Stimulated activated CD8-positive, alpha-beta memory T cell treated with anti-CD3 and anti-CD28 coated beads, Interleukin-7, amount 100 ng/mL, for 48 hours (primary cell): ENCODE measurements at regions not wholly inside any gene's neighbourhood (a gene's known extent, or its start where the extent isn't known, plus 50 kb on each side); places are given as distances from the start of the nearest gene placed in this dataset.
"Not testable (repeated sequence)": the region's sequence is repeated elsewhere in the genome, so short reads cannot be mapped to it uniquely, and the experiment has no call there.

Experiments used
- DNase-seq, 2 donors: peaks; one replicate each; pipeline ENCODE4 v3.0.0-alpha.2; 2020; ENCODE audit warnings: low read depth in 1 of 2; ENCODE audit errors: extremely low read depth in 1 of 2

DNA sequence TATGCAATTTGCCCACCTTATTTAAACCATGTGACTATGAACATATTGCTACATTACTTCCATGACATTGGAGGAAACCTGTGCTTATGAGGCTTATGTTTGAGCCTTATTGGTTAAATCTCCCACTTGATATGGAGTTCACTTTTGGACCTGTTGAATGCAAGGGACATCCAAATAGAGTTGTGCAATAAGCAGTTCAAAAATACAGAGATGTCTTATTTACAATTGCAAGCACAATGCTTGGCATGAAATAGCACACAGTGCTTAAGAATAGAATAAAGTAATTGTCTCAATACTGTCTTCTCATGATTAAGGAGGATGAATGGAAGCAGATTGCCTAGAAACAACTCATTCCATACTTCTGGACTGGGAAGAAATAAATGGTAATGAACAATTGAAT lies 793.5 kb downstream of the METTL4 start:
- no peak for DNase-seq

DNA sequence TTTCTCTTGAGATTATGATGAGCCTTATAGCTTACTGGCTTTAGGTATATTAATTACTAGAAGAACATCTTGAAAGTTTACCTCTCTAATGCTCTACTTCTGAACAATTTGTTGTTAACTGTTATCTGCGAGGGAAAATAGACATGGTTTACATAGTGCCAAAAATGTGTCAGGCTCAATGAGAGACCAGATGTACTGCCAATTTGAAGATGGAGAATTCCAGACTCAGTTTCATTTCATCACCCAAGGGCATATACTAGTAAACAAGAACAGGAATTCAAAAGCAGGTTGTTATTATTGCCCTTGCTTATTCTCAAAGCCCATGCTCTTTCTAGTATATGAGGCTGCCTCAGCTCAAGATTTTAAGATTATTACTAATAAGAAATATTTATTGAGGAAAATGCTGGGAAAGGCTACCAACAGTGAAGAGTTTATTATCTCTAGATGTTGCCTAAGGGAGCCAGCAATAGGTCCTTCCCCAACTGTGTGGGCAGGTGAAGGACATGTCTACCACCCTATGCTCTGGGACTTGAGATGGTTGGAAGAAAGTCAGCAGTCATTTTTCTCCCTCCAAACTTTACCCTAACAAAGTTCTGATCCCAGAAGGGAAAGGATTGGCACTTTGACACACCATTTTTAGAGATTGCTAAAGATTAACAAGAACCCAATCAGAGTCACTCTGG lies 792.7 kb downstream of the METTL4 start:
- DNase-seq: no peak

DNA sequence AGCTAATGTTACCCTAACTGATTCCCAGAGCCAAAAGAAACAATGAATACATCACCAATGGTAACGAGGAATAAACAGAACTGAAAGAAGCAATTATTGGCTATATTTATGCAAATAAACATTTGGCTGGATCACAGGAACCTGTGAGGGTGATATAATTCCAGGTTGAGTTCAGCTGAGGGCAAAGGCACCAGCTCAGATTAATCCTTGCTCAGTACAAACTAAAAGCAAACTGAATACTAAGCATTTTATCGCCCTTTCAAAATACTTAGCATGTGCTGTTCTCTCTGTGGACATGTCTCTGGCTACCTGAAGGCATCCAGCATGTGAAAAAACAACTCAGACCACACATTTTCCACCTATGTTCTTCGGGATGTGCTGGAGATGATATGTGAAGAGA lies 791.7 kb downstream of the METTL4 start:
- DNase-seq: no peak

DNA sequence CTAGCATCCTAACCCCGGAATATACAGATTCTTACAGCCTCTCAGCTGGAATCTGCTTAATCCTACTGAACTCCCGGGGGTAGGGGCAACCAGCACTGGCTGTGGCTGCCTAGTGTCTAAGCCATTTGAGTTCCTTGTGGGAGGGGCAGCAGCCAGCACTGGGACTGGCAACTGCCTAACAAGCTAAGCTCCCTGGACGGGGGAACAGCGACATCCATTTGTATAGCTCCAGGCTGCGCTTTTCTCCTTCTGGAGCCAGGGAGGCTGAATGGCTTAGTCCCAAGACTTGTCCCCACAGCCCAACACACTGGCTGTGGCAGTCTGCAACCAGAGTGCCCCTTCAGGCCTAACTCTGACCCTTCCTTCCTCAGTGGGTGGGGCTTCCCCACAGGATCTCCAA lies 787.2 kb downstream of the METTL4 start:
- DNase-seq: no peak

DNA sequence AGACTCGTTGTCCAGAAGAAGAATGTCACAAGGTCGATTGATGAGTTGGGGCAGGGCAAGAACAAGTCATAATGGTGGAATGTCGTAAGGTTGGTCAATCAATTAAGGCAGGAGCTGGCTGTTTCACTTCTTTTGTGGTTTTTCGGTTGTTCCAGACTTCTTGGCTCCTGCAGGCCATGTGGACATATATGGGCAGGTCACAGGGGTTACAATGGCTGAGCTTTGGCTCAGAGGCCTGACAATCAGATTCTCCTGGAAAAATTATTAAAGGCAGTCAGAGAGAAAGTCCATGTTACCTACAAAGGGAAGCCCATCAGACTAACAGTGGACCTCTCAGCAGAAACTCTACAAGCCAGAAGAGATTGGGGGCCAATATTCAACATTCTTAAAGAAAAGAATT lies 785.3 kb downstream of the METTL4 start:
- DNase-seq: not testable (repeated sequence)

DNA sequence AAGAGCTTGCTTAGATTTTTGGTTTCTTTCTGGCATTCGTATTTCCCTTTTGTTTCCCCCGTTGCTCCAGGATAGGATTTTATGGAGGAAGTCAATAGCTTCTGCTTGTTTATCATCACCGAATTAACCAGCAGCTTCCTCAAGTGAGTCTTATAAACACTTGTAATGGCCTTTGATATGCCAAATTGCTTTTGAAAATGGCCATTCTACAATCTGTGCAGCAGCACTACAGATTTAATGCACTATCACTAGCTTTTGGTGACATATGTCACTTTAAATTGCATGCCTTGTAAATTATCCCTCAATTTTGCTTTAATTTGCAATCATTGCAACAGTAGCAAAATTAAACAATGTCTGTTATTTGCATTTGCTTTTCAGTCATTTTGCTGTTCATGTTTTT lies 774.7 kb downstream of the METTL4 start:
- no peak for DNase-seq

DNA sequence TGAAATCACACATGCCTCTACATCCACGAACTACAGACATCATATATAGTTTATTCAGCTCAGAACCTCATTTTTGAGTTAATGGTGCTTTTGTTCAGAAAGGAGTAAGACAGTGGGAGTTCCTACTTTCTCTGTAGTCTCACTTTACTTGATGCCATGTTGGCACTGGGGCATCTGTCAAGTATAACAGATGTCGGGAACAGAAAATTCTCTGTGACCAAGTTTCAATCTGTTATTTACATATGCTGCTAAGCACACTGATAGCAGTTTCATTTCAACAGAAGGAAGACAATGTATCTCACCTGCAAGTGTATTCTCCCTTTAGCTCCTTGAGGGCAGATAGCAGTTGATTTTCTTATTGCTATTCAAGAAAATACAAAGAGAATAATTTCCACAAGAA lies 774.1 kb downstream of the METTL4 start:
- no peak for DNase-seq

DNA sequence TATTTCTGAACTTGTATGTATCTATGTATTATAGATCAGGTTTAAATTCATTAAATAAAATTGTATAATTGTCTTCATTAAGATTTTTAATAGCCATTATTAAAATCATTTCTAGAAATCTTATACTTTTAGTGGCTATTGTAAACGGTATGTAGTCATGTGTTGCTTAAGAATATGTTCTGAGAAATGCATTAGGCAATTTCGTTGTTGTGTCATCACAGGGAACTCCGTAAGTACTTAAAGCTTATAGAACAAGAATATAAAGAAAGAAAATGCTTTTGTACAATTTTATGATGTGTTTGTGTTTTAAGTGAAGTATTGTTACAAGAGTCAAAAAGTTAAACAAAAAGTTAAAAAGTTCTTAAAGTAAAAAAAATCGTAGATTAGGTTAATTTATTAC lies 765.8 kb downstream of the METTL4 start:
- DNase-seq: no peak

DNA sequence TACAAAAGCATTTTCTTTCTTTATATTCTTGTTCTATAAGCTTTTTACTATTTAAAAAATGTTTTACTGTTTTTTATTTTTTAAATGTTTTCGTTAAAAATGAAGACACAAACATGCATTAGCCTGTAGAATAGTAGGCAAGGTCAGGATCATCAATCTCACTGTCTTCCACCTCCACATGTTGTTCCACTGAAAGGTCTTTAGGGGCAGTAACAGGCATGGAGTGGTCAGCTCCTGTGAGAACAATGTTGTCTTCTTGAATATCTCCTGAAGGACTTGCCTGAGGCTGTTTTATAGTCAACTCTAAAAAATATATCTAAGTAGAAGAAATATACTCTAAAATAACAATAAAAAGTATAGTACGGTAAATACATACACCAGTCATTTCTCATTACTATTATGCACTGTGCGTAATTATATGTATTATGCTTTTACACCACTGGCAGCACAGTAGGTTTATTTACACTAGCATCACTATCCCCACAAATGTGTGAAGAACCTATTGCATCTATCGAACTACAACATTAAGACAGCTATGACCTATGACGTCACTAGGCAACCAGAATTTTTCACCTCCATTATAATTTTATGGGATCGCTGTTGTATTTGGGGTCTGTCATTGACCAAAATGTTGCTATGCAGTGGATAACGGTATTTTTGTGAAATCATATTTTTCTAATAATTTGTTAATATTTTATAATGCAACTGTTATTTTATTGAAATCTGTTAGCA lies 764.3 kb downstream of the METTL4 start:
- no peak for DNase-seq

DNA sequence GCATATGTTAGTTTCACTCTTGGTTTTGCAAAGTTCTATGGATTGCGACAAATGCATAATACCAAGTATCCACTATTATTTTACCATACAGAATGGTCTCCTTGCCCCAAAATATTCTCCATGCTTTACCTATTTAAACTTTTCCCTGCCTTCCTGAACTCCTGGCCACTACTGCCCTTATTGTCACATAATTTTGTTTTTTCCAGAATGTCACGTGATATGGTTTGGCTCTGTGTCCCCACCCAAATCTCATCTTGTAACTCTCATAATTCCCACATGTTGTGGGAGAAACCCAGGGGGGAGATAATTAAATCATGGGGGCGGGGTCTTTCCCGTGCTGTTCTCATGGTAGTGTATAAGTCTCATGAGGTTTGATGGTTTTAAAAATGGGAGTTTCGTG lies 760.0 kb downstream of the METTL4 start:
- no peak for DNase-seq

DNA sequence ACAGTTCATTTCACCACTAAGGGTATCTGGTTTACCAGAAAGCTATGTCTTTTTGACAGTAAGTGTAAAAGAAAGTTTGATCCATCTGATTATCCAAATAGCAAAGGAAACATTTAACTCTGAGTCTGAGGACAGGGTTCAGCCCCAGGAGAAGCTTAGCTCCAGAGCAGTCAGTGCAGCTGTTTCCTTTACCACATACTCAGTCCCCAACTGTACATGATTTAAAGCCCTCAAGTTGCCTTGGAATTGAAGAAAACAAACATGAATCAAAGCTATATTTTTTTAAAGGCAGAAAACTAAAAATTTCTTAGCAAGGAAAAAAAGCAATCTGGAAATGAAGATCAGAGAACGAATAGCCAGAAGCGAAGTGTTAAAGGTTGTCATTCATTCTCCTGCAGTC lies 746.0 kb downstream of the METTL4 start:
- DNase-seq: no peak

DNA sequence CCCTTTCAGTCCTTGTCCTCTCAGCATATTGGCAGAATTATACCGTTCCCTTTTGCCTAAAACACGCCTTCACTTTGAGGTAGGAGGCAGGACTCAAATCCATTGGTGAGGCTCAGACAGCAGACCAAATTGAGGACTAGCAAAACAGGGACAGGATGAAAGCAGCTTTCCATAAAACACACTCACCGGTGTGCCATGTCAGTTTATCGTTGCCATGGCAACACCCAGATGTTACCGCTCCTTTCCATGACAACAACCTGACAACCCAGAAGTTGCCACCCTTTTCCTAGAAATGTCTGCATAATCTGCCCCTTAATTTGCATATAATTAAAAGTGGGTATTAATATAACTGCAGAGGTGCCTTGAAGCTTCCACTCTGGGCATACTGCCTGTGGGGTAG lies 730.4 kb downstream of the METTL4 start:
- DNase-seq: no peak

DNA sequence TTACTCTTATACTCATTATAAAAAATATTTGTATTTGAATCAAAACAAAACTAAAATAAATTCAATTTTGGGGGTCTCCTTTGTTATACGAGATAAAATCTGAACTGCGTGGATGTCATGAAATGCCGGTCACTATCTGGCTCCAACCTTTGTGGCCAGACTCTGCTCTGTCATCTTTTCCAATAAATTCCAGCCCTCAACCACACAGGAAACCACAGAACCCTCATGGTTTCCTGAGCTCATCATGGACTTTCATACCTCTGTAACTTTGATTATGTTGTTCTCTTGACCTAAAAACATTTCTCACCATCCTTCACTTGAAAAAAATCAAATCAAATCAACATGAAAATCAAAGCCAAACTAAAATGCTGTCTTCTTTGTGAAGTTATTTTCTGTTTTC lies 724.7 kb downstream of the METTL4 start:
- DNase-seq: no peak

DNA sequence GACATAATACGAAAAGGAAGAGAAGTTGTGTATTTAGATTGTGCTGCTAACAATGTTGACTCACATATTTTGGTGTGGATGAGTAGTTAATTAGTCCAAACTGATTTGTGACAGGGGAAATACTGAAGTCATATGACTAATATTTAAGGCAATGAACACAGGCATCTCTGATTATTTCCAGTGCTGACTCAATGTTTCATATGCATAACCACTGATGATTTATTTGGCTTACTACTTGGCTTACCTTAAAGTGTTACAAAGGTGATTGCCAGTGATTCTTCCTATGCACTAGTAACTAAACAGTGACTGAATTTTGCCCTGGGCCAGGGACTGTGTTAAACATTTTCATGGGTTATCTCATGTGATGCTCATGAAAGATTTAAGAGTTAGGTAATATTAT lies 722.6 kb downstream of the METTL4 start:
- no peak for DNase-seq

DNA sequence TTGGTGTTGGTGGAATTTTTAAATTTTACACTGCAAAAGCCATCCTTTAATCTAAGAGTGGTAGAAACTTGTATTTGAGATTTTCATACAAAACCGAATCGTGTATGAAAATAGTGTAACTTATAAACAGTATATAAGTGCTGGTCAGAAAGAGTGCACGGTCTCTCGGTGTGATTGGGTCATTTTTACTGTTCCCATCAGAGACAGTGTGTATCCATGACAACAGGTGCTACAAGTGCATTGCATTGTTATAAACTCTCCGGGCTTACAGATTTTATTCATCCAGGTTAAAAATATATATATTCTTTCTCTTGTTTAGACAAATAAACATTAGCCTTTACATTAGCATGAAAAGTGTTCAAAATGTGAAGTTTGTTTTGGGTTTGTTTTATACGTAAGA lies 721.9 kb downstream of the METTL4 start:
- DNase-seq: no peak

DNA sequence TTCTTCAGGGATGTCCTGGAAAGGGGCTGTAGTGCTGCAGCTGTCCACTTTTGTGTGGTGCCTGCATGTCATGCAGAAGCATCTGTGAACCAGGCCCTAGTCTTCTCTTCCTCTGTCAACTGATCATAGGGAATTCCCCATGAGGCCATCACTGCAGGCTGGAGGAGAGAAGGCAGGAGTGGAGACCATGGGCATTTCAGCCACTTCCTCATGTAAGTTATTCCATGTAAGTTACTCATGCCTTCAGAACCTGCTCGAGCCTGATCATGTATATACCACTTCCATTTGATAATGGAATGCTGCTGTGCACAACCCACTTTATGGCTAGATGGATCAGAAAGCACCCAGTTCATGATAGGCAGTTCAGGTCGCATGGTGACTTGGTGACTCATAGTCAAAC lies 714.0 kb downstream of the METTL4 start:
- not testable (repeated sequence) for DNase-seq

DNA sequence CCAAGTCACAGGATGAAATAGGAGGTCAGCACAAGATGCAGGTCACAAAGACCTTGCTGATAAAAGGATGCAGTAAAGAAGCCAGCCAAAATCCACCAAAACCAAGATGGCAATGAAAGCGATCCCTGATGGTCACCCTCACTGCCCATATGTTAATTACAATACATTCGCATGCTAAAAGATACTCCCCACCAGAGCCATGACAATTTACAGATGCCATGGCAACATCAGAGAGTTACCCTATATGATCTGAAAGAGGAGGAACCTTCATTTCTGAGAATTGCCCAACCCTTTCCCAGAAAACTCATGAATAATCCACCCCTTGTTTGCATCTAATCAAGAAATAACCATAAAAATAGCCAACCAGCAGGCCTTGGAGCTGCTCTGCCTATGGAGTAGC lies 709.8 kb downstream of the METTL4 start:
- DNase-seq: no peak

DNA sequence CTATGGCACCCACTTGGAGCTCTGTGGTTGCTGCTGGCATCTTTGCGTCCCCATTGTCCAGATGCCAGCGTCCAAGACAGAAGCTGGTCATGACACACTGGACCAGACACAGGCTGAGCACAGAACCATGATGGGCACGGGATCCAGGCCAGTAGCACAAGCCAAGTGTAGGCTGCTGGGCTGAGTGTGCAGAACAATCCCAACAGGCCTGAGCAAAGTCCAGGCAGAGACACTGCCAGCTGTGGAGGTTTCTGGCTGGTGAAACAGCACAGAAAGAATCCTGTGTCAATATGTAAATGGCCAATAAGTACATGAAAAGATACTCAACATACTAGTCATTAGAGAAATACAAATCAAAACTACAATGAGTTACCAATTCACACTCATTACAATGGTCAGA lies 705.4 kb downstream of the METTL4 start:
- no peak for DNase-seq

DNA sequence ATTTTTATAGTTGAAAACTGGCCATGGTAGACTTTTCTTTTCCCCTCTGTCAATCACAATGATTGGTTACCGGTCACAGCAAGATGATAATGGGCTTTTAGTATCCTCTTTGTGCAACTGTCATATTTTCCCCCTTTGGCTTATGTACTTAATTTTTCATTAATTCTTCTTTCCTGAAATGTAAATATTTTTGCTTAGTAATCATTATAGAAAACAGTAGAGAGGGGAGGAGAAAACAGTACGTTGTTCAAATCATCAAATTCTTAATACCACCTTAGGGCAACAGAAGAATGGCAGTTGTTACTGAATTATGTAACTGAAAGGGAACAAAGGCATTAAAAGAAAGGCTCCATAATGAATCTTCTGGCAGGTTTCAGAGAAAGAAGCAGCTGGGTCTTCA lies 699.0 kb downstream of the METTL4 start:
- DNase-seq: no peak

DNA sequence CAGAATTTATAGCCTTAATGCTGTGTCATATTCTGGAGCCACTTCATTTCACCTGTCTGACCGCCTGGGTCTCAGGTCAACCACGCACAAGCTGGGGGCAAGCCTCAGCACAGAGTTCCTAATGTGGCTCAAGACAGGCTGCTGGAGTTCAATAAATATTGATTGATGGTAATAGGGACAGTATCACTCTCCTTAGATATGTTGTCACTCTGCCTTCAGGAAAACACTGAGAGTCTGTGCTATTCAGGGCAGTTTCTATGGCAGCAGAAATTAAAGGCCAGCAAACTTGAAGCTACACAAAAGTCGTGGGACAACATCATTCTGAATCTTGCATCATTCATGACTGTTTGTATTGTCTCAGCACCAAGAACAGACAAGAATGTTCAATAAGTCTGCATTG lies 696.1 kb downstream of the METTL4 start:
- DNase-seq: no peak

DNA sequence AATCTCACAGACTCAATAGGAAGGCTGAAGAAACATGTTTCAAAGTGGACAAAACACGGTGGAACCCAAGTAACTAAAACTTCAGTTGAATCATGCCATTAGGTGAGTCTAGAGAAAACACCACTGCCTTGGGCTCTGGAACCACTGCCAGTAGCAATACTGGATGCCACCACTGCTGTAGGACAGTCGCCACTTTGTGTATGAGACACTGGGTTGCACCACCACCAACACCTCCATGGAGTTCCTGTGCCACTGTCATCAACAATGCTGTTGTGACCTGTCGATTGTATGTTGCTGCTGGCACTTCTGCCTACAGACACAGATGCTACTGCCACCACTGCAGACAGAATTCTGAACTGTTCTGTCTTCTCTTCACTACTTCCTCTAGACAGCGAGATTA lies 686.7 kb downstream of the METTL4 start:
- DNase-seq: no peak

DNA sequence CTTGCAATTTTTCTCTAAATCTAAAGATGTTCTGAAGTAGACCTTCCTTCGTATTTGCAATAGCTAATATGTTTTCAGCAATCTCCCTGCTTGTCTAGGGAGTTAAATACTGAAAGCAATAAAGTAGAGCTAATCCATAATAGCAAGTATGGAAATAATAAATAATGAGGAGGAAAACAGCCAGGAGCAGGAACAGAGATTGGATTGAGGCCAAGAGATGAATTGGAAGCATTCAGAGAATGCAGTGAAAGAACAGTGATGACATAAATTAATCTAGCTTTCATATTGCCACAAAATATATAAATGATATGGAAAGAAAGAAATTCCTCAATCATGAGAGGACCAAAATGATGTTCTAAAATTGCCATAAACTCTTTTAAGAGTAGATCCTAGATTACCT lies 679.7 kb downstream of the METTL4 start:
- DNase-seq: no peak

DNA sequence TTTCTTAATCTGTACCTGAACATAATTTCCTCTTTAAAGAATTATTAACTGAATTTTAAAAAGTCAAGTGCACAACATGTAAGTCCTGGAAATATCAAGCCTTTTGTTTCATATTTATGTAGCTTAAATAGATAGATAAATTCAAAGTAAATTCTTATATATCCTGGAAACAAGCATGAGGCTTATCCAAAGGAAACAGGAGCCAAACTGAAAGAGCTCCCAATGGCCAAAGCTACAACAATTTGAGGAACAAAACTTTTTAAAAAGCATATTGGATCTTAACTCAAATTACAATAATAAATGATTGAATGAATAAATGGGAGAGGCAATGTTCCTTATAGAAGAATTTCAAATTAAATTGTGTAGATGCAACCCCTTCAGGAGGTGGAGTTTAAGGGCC lies 679.1 kb downstream of the METTL4 start:
- no peak for DNase-seq
